D721Med (cell line): ENCODE measurements at regions not wholly inside any gene's neighbourhood (a gene's known extent, or its start where the extent isn't known, plus 50 kb on each side); places are given as distances from the start of the nearest gene placed in this dataset.

Experiments
- DNase-seq: peaks from one replicate; pipeline ENCODE4 v3.0.0; 2011; ENCODE audit warnings: low spot score; ENCODE audit not compliant: insufficient read length
- FAIRE-seq: peaks from 2 replicates; lab custom pipeline; 2011; peaks lifted over from hg19 to GRCh38; lab: Jason Lieb, UNC
- TF ChIP-seq, protein P1 (sequence below): IDR thresholded peaks from 2 replicates; pipeline ENCODE4 v1.5.1; 2012; ENCODE audit warnings: mild to moderate bottlenecking, control low read depth; ENCODE audit not compliant: insufficient read depth; ENCODE audit errors: missing control alignments

DNA sequence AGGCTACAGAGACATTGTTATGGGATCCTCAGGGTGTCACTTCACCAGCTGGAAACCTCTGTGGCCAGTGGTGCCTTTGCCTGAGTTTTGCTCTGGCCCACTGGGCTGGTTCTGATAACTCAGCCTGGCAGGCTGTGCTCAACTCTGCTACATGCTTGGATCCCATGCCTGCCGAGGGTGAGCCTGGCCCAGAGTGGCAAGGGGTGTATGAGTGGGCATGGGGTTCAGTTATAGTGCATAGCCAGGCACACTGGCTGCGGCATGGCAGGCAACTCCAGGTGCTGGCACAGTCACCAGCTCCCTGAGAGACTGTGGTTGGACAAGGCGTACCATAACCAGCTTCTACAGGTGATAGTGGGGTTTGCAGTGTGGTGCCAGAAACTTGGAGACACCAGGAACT lies 107.0 kb upstream of the PCDH15 start:
- TF ChIP-seq, protein P1, sequence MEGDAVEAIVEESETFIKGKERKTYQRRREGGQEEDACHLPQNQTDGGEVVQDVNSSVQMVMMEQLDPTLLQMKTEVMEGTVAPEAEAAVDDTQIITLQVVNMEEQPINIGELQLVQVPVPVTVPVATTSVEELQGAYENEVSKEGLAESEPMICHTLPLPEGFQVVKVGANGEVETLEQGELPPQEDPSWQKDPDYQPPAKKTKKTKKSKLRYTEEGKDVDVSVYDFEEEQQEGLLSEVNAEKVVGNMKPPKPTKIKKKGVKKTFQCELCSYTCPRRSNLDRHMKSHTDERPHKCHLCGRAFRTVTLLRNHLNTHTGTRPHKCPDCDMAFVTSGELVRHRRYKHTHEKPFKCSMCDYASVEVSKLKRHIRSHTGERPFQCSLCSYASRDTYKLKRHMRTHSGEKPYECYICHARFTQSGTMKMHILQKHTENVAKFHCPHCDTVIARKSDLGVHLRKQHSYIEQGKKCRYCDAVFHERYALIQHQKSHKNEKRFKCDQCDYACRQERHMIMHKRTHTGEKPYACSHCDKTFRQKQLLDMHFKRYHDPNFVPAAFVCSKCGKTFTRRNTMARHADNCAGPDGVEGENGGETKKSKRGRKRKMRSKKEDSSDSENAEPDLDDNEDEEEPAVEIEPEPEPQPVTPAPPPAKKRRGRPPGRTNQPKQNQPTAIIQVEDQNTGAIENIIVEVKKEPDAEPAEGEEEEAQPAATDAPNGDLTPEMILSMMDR: no peak
- DNase-seq (no peak), FAIRE-seq (no peak)

DNA sequence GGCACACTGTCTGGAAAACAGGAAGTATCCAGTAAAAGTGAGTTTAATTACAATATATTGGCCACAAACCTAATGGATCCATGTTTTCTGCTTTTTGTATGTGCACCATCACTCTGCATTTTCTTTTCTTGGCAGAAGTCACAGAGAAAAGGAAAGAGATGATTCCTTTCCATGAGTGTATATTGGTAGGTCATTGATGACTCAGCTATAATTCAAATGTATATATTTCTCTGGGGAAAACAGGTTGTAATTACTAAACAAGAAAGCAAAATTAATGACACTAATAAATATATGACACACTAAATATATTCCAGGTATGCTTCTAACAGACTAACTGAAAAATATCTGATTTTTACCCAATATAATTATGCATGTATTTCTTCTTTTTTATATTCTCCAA lies 105.9 kb upstream of the PCDH15 start:
- FAIRE-seq (no peak), DNase-seq (no peak)
- TF ChIP-seq, protein P1: no peak

DNA sequence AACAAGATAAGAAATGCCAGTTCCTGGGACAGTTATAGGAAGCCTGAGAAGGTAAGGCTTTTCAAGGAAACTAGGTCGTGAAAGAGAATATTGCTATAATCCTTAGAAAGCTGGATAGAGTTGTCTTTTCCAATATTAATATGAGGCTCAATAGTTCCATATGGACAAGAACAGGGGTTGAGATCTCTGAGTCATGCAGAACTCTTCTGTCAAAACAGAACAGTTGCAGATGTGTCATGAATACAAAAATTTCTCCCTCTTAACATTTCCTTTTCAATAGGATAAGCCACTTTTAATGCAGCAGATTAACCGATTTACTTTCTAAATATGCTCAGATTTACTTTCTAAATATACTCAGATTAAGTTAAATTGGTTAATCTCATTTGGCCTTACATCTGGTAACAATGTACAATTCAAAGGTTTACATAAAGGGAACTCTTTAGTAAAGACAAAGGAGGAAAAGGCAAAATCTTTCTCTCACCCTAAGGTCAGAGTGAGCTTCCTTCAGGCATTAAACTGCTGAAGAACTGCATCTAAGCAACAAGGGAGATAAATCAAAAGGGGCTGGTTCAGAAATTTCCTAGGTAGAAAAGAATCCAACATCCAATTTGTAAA lies 104.7 kb upstream of the PCDH15 start:
- DNase-seq (peak; percentile 14), FAIRE-seq (peak; percentile 94)
- TF ChIP-seq, protein P1: no peak

DNA sequence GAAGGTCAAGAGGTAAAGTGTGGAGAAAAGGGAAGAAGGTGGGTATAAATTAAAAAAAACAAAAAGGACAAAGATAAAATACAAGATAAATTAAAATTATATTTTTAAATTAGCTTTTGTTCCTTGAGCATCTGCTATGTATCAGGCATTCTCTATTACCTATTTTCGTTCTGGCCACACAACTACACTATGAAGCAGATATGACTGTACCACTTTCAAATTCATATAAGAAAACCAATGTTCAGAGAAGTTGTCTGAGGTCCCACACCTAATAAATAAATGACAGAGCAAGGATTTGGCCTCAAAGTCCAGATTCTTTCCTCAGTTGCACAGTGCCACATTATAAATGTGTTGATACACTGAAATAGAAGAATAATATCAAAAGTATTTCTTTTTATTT lies 103.8 kb upstream of the PCDH15 start:
- no peak for DNase-seq
- FAIRE-seq: no peak
- TF ChIP-seq, protein P1: no peak

DNA sequence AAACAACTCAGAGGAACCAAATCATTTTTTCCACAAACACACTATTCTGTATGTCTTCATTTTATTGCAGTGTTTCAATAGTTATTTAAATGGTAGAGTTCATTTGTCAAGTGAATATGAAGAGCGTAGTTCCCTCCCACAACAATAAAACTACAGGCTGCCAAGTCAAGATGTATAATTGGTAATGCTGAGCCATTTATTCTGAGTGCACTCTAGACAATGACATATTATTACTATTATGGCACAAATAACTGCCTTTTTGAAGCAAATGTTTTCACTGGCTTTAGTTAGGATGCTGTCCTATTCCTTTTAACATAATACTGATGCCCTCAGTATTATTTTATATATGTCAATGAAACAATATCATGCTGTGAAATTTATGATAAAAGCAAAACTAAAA lies 102.7 kb upstream of the PCDH15 start:
- FAIRE-seq (no peak), DNase-seq (no peak)
- TF ChIP-seq, protein P1: no peak

DNA sequence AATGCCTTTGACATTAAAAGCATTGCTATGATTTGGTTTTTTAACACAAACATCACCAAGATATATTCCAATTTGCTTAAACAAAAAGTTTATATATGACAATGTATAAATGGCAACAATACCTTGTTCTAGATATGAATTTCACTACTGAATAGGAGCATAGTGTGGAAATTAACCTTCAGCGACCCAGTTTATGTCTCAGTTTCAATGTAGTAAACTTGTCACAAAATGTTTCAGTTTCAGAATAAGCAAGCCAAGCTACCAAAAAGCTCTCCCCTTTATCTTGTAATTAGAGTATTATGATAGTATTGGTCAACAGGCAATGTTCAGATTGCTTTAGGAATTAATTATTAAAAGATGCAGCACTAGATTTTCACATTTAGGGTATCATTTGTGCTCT lies 99.6 kb upstream of the PCDH15 start:
- TF ChIP-seq, protein P1: no peak
- no peak for DNase-seq
- no peak for FAIRE-seq

DNA sequence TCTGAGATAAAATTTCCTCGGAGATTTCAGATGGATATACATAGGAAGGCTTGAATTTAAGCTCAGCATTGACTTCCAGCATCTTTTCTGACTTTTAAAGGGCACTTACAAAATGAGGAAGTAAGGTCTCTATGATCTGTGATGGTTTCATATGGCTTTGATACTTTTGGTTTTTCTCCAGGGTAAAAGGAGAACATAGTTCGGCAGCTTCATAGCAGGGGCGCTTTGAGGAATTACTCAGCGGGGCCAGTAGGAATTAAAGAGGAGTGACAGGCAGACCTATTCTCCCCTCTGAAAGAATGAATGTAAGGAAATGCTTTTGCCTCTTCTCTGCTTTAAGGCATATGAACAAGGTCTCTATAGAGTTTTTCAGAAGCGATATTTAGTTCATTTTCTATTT lies 80.0 kb upstream of the PCDH15 start:
- FAIRE-seq (no peak), DNase-seq (no peak)
- TF ChIP-seq, protein P1: no peak
